H9 (cell line): ENCODE measurements at regions not wholly inside any gene's neighbourhood (a gene's known extent, or its start where the extent isn't known, plus 50 kb on each side); places are given as distances from the start of the nearest gene placed in this dataset.

ENCODE experiments used
- DNase-seq: peaks from one replicate; pipeline ENCODE4 v3.0.0-alpha.2; 2017
- H2AFZ ChIP-seq: one replicate; pipeline ENCODE4 v1.6.1; 2013; ENCODE audit warnings: mild to moderate bottlenecking, low read length, control low read depth, moderate library complexity
- H2AK5ac ChIP-seq: 2 replicates; pipeline ENCODE4 v1.6.1; 2013; ENCODE audit warnings: low read length, control low read depth, mixed read lengths; ENCODE audit not compliant: insufficient read length
- H2BK120ac ChIP-seq: one replicate; pipeline ENCODE4 v1.6.1; 2013; ENCODE audit warnings: low read depth, mild to moderate bottlenecking, low read length, control low read depth, inconsistent platforms; ENCODE audit not compliant: poor library complexity, severe bottlenecking
- H2BK12ac ChIP-seq: 2 replicates; pipeline ENCODE4 v1.6.1; 2013; ENCODE audit warnings: low read length, control low read depth, mixed read lengths, low read depth; ENCODE audit not compliant: insufficient read length
- H2BK15ac ChIP-seq: 2 replicates; pipeline ENCODE4 v1.6.1; 2013; ENCODE audit warnings: low read depth, low read length, control low read depth
- H2BK20ac ChIP-seq: one replicate; pipeline ENCODE4 v1.6.1; 2013; ENCODE audit warnings: low read depth, mild to moderate bottlenecking, low read length, control low read depth, inconsistent platforms; ENCODE audit not compliant: poor library complexity, severe bottlenecking
- H2BK5ac ChIP-seq: 2 replicates; pipeline ENCODE4 v1.6.1; 2013; ENCODE audit warnings: low read length, control low read depth, mixed read lengths; ENCODE audit not compliant: insufficient read length
- H3K14ac ChIP-seq: 2 replicates; pipeline ENCODE4 v1.6.1; 2013; ENCODE audit warnings: low read length, control low read depth; ENCODE audit not compliant: insufficient read depth
- H3K18ac ChIP-seq: 2 replicates; pipeline ENCODE4 v1.6.1; 2013; ENCODE audit warnings: low read depth, mild to moderate bottlenecking, mixed read lengths, low read length, control low read depth; ENCODE audit not compliant: insufficient read length
- H3K23ac ChIP-seq: 2 replicates; pipeline ENCODE4 v1.6.1; 2013; ENCODE audit warnings: low read length, control low read depth, mixed read lengths, low read depth; ENCODE audit not compliant: insufficient read length
- H3K23me2 ChIP-seq: 2 replicates; pipeline ENCODE4 v1.6.1; 2013; ENCODE audit warnings: low read depth, mild to moderate bottlenecking, mixed read lengths, low read length, control low read depth; ENCODE audit not compliant: insufficient read length, poor library complexity, severe bottlenecking
- H3K27ac ChIP-seq: 2 replicates; pipeline ENCODE4 v1.5.1; 2013; ENCODE audit warnings: low read length, control low read depth, mixed read lengths, low read depth; ENCODE audit not compliant: insufficient read length
- H3K27me3 ChIP-seq: 2 replicates; pipeline ENCODE4 v1.6.1; 2013; ENCODE audit warnings: low read length, control low read depth, inconsistent platforms; ENCODE audit not compliant: insufficient read depth
- H3K4ac ChIP-seq: 2 replicates; pipeline ENCODE4 v1.6.1; 2013; ENCODE audit warnings: low read depth, mild to moderate bottlenecking, control low read depth, inconsistent platforms, low read length, moderate library complexity
- H3K4me1 ChIP-seq: 2 replicates; pipeline ENCODE4 v1.6.1; 2013; ENCODE audit warnings: low read length, control low read depth, inconsistent platforms; ENCODE audit not compliant: insufficient read depth
- H3K4me2 ChIP-seq: 2 replicates; pipeline ENCODE4 v1.6.1; 2013; ENCODE audit warnings: low read length, control low read depth, mixed read lengths; ENCODE audit not compliant: insufficient read length, insufficient read depth
- H3K56ac ChIP-seq: 2 replicates; pipeline ENCODE4 v1.6.1; 2013; ENCODE audit warnings: low read depth, mild to moderate bottlenecking, mixed read lengths, low read length, control low read depth; ENCODE audit not compliant: insufficient read length
- H3K79me1 ChIP-seq: 2 replicates; pipeline ENCODE4 v1.6.1; 2013; ENCODE audit warnings: low read depth, mild to moderate bottlenecking, moderate library complexity, low read length, control low read depth, inconsistent platforms; ENCODE audit not compliant: insufficient read depth, poor library complexity, severe bottlenecking
- H3K79me2 ChIP-seq: 2 replicates; pipeline ENCODE4 v1.6.1; 2013; ENCODE audit warnings: low read length, control low read depth, inconsistent platforms; ENCODE audit not compliant: insufficient read depth
- H3K9ac ChIP-seq: 2 replicates; pipeline ENCODE4 v1.6.1; 2013; ENCODE audit warnings: low read length, control low read depth, mixed read lengths; ENCODE audit not compliant: insufficient read length; ENCODE audit errors: extremely low read depth
- H3K9me3 ChIP-seq: one replicate; pipeline ENCODE4 v1.6.1; 2013; ENCODE audit warnings: low read depth, low read length, inconsistent platforms; ENCODE audit not compliant: control insufficient read depth
- H3T11ph ChIP-seq: one replicate; pipeline ENCODE4 v1.6.1; 2013; ENCODE audit warnings: mild to moderate bottlenecking, low read length, control low read depth, inconsistent platforms
- H4K20me1 ChIP-seq: one replicate; pipeline ENCODE4 v1.6.1; 2013; ENCODE audit not compliant: control insufficient read depth, insufficient read length, insufficient read depth
- H4K5ac ChIP-seq: 2 replicates; pipeline ENCODE4 v1.6.1; 2013; ENCODE audit warnings: low read depth, mild to moderate bottlenecking, mixed read lengths, low read length, control low read depth; ENCODE audit not compliant: insufficient read length
- H4K8ac ChIP-seq: replicated peaks from 2 replicates; pipeline ENCODE4 v1.6.1; 2013; ENCODE audit warnings: low read length, control low read depth, mixed read lengths, low read depth; ENCODE audit not compliant: insufficient read length
- H4K91ac ChIP-seq: 2 replicates; pipeline ENCODE4 v1.6.1; 2013; ENCODE audit warnings: low read depth, mild to moderate bottlenecking, moderate library complexity, mixed read lengths, low read length, control low read depth; ENCODE audit not compliant: insufficient read length
- H3K27ac Mint-ChIP-seq, 3 experiments: 2 replicates in 2 of 3; 3 replicates in 1 of 3; pipeline ENCODE4 v1.8.0; 2020 to 2021; ENCODE audit warnings: mixed read lengths in 3 of 3, mild to moderate bottlenecking in 1 of 3, moderate library complexity in 1 of 3
- H3K27me3 Mint-ChIP-seq: 2 replicates; pipeline ENCODE4 v1.8.0; 2021; ENCODE audit warnings: low read depth, mild to moderate bottlenecking, moderate library complexity, mixed read lengths
- H3K36me3 Mint-ChIP-seq, 3 experiments: 2 replicates in 2 of 3; 3 replicates in 1 of 3; pipeline ENCODE4 v1.8.0; 2020 to 2021; ENCODE audit warnings: low read depth in 3 of 3, mixed read lengths in 3 of 3; ENCODE audit not compliant: insufficient read depth in 1 of 3
- H3K4me1 Mint-ChIP-seq, 2 experiments: 2 replicates each; pipeline ENCODE4 v1.8.0; 2020; ENCODE audit warnings: mixed read lengths in 2 of 2
- H3K4me3 Mint-ChIP-seq, 2 experiments: 2 replicates in 1 of 2; 3 replicates in 1 of 2; pipeline ENCODE4 v1.8.0; 2020 to 2021; ENCODE audit warnings: mild to moderate bottlenecking in 2 of 2, mixed read lengths in 2 of 2, moderate library complexity in 1 of 2
- H3K9me3 Mint-ChIP-seq, 2 experiments: 2 replicates in 1 of 2; 3 replicates in 1 of 2; pipeline ENCODE4 v1.8.0; 2020; ENCODE audit warnings: mild to moderate bottlenecking in 2 of 2, mixed read lengths in 2 of 2, moderate library complexity in 1 of 2
- WGBS: extraction: QIAGEN DNeasy Blood & Tissue Kit; methylation state at CpG from one replicate; pipeline ENCODE4 v1.1.7; 2013; ENCODE audit warnings: missing lambda C conversion rate, low lambda C conversion rate, mixed read lengths; ENCODE audit not compliant: insufficient read length; ENCODE audit errors: extremely low coverage; 5-methylcytosine and 5-hydroxymethylcytosine counted together
- TF ChIP-seq, protein P1 (sequence below): fragments of 200-600 bp; sonication (generic); conservative IDR thresholded peaks from 3 replicates; pipeline ENCODE4 v1.8.0; 2021; ENCODE audit warnings: antibody characterized with exemption, mild to moderate bottlenecking

DNA sequence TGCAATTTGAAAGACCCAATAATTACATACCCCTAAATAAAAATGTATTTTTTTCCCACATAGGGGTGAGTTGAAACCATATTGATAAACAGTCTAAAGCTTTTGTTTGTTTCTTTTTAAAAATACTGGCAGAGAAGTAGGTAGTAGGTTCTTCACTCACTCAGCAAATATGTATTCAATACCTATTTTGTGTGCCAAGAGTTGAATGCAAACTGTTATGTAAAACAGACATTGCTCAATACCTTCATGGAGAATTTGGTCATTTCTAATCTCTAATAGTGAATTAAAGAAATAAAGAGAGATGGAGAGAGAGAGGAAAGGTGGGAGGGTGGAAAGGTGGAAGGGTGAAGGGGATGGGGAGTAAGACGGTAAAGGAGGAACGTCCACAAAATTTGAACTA, 589.9 kb upstream of the GNPDA2 start:
- Mint-ChIP-seq H3K36me3 (no peaks in the 10 kb centered on the region), H3K9me3 (peaks cover 10% of the 10 kb centered on the region in 2 experiments; a peak in 4 of 5 replicates), H3K4me1 (no peaks in the 10 kb centered on the region), H3K27me3 (no peaks in the 10 kb centered on the region), H3K4me3 (no peak overlapping the region), H3K27ac (no peak overlapping the region)
- H4K20me1 ChIP-seq, result no peaks in the 10 kb centered on the region
- H3K4me2 ChIP-seq, result no peak overlapping the region
- 89% methylated on average over 1 of the region's 2 CpGs for WGBS
- H2BK20ac ChIP-seq, result no peak overlapping the region
- no peaks in the 10 kb centered on the region for H3K27me3 ChIP-seq
- no peak overlapping the region for H4K8ac ChIP-seq
- H2BK5ac ChIP-seq, result no peak overlapping the region
- H3K56ac ChIP-seq, result no peak overlapping the region
- H3K18ac ChIP-seq, result no peak overlapping the region
- no peak overlapping the region for H3K23ac ChIP-seq
- no peaks in the 10 kb centered on the region for H3K23me2 ChIP-seq
- no peaks in the 10 kb centered on the region for H3K9me3 ChIP-seq
- no peaks in the 10 kb centered on the region for H3K4me1 ChIP-seq
- no peak overlapping the region for H3K27ac ChIP-seq
- DNase-seq, result no peak
- no peaks in the 10 kb centered on the region for H3K79me1 ChIP-seq
- H2AK5ac ChIP-seq, result no peak overlapping the region
- H2BK15ac ChIP-seq, result no peak overlapping the region
- H3K9ac ChIP-seq, result no peak overlapping the region
- H4K5ac ChIP-seq, result no peak overlapping the region
- no peak overlapping the region for H2AFZ ChIP-seq
- no peak overlapping the region for H3T11ph ChIP-seq
- no peak overlapping the region for H4K91ac ChIP-seq
- no peaks in the 10 kb centered on the region for H3K79me2 ChIP-seq
- no peak overlapping the region for H3K4ac ChIP-seq
- H2BK120ac ChIP-seq, result no peak overlapping the region
- TF ChIP-seq, protein P1, sequence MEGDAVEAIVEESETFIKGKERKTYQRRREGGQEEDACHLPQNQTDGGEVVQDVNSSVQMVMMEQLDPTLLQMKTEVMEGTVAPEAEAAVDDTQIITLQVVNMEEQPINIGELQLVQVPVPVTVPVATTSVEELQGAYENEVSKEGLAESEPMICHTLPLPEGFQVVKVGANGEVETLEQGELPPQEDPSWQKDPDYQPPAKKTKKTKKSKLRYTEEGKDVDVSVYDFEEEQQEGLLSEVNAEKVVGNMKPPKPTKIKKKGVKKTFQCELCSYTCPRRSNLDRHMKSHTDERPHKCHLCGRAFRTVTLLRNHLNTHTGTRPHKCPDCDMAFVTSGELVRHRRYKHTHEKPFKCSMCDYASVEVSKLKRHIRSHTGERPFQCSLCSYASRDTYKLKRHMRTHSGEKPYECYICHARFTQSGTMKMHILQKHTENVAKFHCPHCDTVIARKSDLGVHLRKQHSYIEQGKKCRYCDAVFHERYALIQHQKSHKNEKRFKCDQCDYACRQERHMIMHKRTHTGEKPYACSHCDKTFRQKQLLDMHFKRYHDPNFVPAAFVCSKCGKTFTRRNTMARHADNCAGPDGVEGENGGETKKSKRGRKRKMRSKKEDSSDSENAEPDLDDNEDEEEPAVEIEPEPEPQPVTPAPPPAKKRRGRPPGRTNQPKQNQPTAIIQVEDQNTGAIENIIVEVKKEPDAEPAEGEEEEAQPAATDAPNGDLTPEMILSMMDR, result no peak
- H3K14ac ChIP-seq, result no peak overlapping the region
- H2BK12ac ChIP-seq, result no peak overlapping the region
